OCI-LY1 (cell line): ENCODE measurements at regions not wholly inside any gene's neighbourhood (a gene's known extent, or its start where the extent isn't known, plus 50 kb on each side); places are given as distances from the start of the nearest gene placed in this dataset.

ENCODE experiments used
- H2AFZ ChIP-seq: fragments of 200-600 bp; sonication (generic), shearing (Covaris generic); 2 replicates; pipeline ENCODE4 v1.6.0; 2014; ENCODE audit warnings: antibody characterized with exemption, mild to moderate bottlenecking, low read length
- H3F3A ChIP-seq: fragments of 200-600 bp; sonication (generic), shearing (Covaris generic); 2 replicates; pipeline ENCODE4 v1.6.0; 2014; ENCODE audit warnings: mild to moderate bottlenecking, antibody characterized with exemption, low read length, moderate library complexity; ENCODE audit not compliant: insufficient read depth
- H3K27ac ChIP-seq: fragments of 200-600 bp; sonication (generic); 2 replicates; pipeline ENCODE4 v1.5.1; 2014; ENCODE audit warnings: low read length, mixed run types, mild to moderate bottlenecking, low read depth; ENCODE audit not compliant: poor library complexity, severe bottlenecking
- H3K27me3 ChIP-seq: fragments of 200-600 bp; sonication (generic); 2 replicates; pipeline ENCODE4 v1.6.0; 2014; ENCODE audit warnings: antibody characterized with exemption, mild to moderate bottlenecking, low read length, moderate library complexity; ENCODE audit not compliant: insufficient read depth
- H3K36me3 ChIP-seq: fragments of 200-600 bp; sonication (generic); 2 replicates; pipeline ENCODE4 v1.6.1; 2014; ENCODE audit warnings: mild to moderate bottlenecking, antibody characterized with exemption, low read length, moderate library complexity, mixed read lengths; ENCODE audit not compliant: insufficient read depth
- H3K4me1 ChIP-seq: fragments of 200-600 bp; sonication (generic); 2 replicates; pipeline ENCODE4 v1.5.1; 2014; ENCODE audit warnings: mild to moderate bottlenecking, low read length, moderate library complexity; ENCODE audit not compliant: insufficient read depth, severe bottlenecking
- H3K4me2 ChIP-seq: fragments of 200-600 bp; sonication (generic), shearing (Covaris generic); 2 replicates; pipeline ENCODE4 v1.6.1; 2014; ENCODE audit warnings: low read length
- H3K4me3 ChIP-seq: fragments of 200-600 bp; sonication (generic); 2 replicates; pipeline ENCODE4 v1.5.1; 2014; ENCODE audit warnings: low read length, low read depth, mild to moderate bottlenecking, mixed read lengths; ENCODE audit not compliant: poor library complexity, severe bottlenecking
- H3K79me2 ChIP-seq: fragments of 200-600 bp; shearing (Covaris generic); 2 replicates; pipeline ENCODE4 v1.6.1; 2016; ENCODE audit warnings: mixed run types, low read length, mixed read lengths; ENCODE audit not compliant: insufficient read depth
- H3K9ac ChIP-seq: fragments of 200-600 bp; sonication (generic), shearing (Covaris generic); 2 replicates; pipeline ENCODE4 v1.6.1; 2014; ENCODE audit warnings: mild to moderate bottlenecking, low read length, mixed read lengths
- H3K9me2 ChIP-seq: fragments of 200-600 bp; sonication (generic), shearing (Covaris generic); 2 replicates; pipeline ENCODE4 v1.6.1; 2014; ENCODE audit warnings: low read depth, mild to moderate bottlenecking, low read length, mixed read lengths
- H3K9me3 ChIP-seq: fragments of 200-600 bp; shearing (Covaris generic); 2 replicates; pipeline ENCODE4 v1.6.1; 2014; ENCODE audit warnings: low read length, mixed read lengths
- H4K20me1 ChIP-seq: fragments of 200-600 bp; sonication (generic), shearing (Covaris generic); 2 replicates; pipeline ENCODE4 v1.6.0; 2016; ENCODE audit warnings: mild to moderate bottlenecking, low read length; ENCODE audit not compliant: insufficient read depth
- CTCF ChIP-seq: fragments of 200-600 bp; sonication (generic), shearing (Covaris generic); IDR thresholded peaks from 2 replicates; pipeline ENCODE4 v1.5.1; 2017; ENCODE audit warnings: mild to moderate bottlenecking, antibody characterized with exemption, low read length, moderate library complexity, mixed read lengths
- EZH2 ChIP-seq: fragments of 200-600 bp; sonication (generic), shearing (Covaris generic); IDR thresholded peaks from 2 replicates; pipeline ENCODE4 v1.8.0; 2017; ENCODE audit warnings: borderline replicate concordance, mixed run types, mild to moderate bottlenecking, antibody characterized with exemption, low read length, moderate library complexity, mixed read lengths

GRCh38 chr1:221845650-221846371, 103.9 kb upstream of the DUSP10 start:
- Histone ChIP-seq H3K27ac (no peak overlapping the region), H3K27me3 (no peaks in the 10 kb centered on the region), H4K20me1 (no peaks in the 10 kb centered on the region), H3K79me2 (no peaks in the 10 kb centered on the region), H3K9me2 (no peaks in the 10 kb centered on the region), H3K4me1 (no peaks in the 10 kb centered on the region), H2AFZ (no peak overlapping the region), H3K4me3 (no peak overlapping the region), H3F3A (no peaks in the 10 kb centered on the region), H3K4me2 (no peak overlapping the region), H3K9me3 (no peaks in the 10 kb centered on the region), H3K36me3 (no peaks in the 10 kb centered on the region), H3K9ac (no peak overlapping the region)
- no peak for TF ChIP-seq CTCF
- no peak for TF ChIP-seq EZH2

DNA sequence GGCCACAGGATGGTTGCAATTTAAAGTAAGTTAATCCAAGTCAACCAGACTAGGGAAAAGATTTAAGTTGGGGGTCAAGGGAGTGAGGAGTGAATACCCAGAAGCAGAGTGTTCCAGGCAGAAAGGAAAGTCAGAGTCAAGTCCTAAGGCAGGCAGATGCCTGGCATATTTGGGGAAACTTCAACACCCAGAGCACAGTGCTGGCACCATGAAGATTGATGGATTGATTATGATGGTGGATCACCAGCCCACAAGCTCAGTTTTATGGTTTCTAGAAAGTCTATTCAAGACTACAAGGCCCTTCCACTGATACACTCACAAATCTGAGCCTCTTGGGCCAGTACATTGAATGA, 100.1 kb upstream of the DUSP10 start:
- Histone ChIP-seq H3K27ac (no peak overlapping the region), H2AFZ (no peak overlapping the region), H3K27me3 (no peaks in the 10 kb centered on the region), H3K9me2 (no peaks in the 10 kb centered on the region), H3K4me2 (no peak overlapping the region), H3K4me3 (no peak overlapping the region), H3K36me3 (no peaks in the 10 kb centered on the region), H4K20me1 (no peaks in the 10 kb centered on the region), H3K9ac (no peak overlapping the region), H3K4me1 (peaks cover 4% of the 10 kb centered on the region), H3K9me3 (no peaks in the 10 kb centered on the region), H3K79me2 (no peaks in the 10 kb centered on the region), H3F3A (no peaks in the 10 kb centered on the region)
- TF ChIP-seq CTCF, result no peak
- no peak for TF ChIP-seq EZH2

DNA sequence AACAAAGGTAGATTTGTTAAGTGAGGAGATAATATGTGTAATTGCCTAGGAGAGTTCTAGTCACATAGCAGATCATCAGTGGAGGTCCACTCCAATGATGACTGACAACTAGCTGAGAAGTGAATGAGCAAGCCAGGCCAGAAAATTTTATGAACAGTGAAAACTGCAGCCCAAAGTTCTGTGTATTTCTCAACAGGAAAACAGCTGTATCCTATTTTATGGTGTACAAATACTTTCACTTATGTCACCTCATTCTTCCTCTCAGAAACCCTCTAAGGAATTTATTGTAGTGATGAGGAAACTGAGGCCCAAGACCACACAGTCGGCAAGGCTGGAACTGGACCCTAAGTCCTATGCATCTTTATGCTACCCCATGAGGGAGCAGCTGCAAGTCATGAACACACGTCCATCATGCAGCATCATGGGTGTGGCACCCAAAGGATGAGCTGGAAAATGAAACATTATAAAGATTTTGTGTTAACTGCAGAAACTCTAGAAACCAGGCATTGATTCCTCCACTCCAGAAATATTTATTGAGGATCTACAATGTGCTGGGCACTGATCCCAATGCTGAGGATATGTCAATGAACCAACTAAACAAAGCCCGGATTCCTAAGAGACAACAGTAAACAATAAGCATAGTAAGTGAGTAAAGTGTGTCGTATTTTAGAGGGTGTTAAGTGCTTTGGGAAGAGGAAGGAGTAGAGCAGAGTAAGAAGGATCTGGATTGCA, 99.5 kb upstream of the DUSP10 start:
- H3K27me3 ChIP-seq, result no peaks in the 10 kb centered on the region
- H2AFZ ChIP-seq, result no peak overlapping the region
- H3K79me2 ChIP-seq, result no peaks in the 10 kb centered on the region
- H3K36me3 ChIP-seq, result no peaks in the 10 kb centered on the region
- TF ChIP-seq CTCF (no peak), EZH2 (no peak)
- H3K9me2 ChIP-seq, result no peaks in the 10 kb centered on the region
- H4K20me1 ChIP-seq, result no peaks in the 10 kb centered on the region
- no peaks in the 10 kb centered on the region for H3K9me3 ChIP-seq
- H3K4me2 ChIP-seq, result no peak overlapping the region
- peaks cover 4% of the 10 kb centered on the region for H3K4me1 ChIP-seq
- H3K9ac ChIP-seq, result no peak overlapping the region
- H3K27ac ChIP-seq, result no peak overlapping the region
- no peak overlapping the region for H3K4me3 ChIP-seq
- H3F3A ChIP-seq, result no peaks in the 10 kb centered on the region
